Ureter (tissue), 1 donor: ENCODE measurements at regions not wholly inside any gene's neighbourhood (a gene's known extent, or its start where the extent isn't known, plus 50 kb on each side); places are given as distances from the start of the nearest gene placed in this dataset.
"Not testable (repeated sequence)": the region's sequence is repeated elsewhere in the genome, so short reads cannot be mapped to it uniquely, and the experiment has no call there.

Source experiments
- DNase-seq: peaks from one replicate; pipeline ENCODE4 v3.0.0-alpha.2; 2020; ENCODE audit warnings: low spot score
- donor health status: DM: yes; HTN: yes; CAD: no.

DNA sequence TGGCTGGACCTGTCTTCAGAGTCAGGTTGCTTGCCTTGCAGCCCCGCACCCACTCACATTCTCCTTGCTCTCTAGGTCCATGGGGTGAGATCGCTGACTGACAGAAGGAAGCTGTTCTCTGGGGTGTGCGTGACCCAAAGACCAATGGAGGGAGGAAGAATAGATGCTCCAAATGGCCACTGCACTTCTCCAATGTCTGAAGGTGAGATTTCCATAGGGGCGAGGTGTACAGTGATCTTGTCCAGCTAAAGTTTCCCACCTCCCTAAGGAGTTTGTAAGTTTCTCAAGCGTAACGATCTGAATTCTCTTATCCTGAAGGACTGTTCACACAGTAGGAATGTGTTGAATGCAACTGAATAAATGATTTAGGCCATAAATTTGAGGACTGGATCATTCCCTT is 211.9 kb upstream of the IRF2BP2 start:
- DNase-seq = no peak

DNA sequence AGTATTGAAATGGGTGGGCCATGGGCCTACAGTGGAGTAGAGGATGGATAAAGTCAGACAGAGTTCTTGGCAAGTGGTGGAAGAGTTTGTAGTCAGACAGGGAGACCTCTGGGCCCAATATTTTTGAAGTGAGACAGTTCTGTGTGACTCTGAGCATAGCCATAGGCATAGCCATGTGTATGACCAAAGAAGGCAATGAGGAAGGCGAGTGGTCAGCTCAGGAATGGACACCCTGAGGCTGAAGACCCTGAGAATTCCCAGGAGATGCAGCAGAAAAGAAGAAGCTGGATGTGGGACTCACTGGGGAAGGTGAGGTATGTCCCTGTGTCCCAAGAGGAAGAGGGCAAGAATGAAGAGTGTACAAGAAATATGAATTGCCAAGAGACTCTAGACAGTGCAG is 210.6 kb upstream of the IRF2BP2 start:
- no peak for DNase-seq

DNA sequence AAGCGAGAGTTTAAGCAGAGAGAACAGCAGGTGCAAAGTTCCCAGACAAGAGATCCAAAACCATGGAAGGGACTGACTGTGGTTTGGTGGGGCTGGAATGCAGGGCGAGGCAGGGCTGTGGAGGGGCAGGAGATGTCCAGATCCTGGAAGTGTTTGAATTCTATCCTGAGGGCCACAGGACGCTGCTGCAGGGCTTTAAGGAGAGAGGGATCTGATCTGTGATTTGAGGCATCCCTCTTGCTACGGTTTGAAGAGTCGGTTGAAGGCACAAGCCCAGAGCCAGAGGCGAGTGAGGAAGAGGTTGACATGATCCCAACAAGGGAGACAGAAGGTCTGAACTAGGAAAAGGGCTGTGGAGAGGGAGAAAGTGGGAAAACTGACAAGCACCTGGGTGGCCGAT is 209.9 kb upstream of the IRF2BP2 start:
- not testable (repeated sequence) for DNase-seq

DNA sequence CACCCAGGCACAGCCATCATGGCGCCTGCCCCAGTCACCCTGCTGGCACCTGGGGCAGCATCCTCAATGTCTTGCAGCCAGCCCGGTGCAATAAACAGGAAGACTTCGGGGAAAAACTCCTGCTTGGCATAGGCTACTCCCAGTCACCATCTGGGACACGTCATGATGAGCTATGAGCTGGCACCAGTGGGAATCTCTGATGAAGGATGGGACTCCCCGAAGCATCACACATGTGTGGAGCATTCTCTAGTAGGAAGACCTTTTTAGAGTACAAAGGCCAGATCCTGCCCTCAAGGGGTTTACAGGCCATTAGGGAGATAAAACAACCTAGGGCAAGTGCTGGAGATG is 208.0 kb upstream of the IRF2BP2 start:
- DNase-seq = not testable (repeated sequence)

DNA sequence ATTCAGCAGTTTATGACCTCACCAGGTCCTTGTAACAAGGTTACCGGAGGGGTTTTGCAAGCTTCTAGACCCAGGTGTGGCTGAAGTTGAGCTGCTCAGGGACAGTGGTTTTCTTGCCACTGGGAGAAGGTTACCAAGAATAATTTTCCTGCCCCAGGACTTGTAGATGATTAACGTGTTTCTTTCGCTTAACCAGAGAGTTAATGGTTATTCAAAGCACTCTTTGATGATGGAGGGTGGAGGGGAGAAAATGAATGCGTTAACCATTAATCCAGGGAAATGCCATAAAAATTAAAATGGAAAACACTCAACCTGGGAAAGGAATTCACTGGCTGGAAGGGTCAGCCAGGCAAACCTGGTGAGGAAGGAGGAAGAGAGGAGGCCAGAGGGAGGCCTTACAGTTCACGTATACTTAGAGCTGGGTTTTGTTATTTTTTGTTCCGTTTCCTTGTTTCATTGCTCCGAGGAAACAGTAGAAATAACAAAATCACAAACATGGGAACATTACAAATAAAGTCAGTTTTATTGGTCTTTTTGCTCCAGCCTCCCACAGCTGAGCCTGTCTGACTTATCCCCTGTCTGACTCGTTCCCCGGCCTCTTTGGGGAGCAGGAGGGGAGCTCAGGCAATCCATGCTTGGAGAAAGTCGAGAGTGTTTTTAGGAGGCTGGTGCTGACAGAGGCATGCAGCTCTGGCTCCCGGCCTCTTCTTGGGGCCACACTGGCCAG is 207.5 kb upstream of the IRF2BP2 start:
- not testable (repeated sequence) for DNase-seq

DNA sequence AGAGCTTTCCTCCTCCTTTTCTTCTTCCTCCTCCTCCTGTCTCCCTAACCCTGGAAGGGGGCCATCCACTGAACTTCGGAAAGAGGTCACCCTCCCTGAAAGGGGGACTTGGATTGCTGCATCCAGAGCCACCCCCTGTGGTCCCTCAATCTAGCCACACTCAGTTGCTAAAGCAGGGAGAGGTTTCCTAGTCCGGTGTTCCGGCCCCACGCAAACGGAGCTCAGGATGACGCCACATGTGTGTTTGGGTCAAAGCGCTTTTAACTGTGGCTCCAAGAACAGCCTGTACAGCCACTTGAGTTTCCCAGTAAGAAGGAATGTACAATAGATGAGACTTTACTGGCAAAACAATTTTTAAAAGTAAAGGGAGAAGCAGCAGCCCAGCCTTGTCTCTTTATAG is 206.9 kb upstream of the IRF2BP2 start:
- DNase-seq = not testable (repeated sequence)

DNA sequence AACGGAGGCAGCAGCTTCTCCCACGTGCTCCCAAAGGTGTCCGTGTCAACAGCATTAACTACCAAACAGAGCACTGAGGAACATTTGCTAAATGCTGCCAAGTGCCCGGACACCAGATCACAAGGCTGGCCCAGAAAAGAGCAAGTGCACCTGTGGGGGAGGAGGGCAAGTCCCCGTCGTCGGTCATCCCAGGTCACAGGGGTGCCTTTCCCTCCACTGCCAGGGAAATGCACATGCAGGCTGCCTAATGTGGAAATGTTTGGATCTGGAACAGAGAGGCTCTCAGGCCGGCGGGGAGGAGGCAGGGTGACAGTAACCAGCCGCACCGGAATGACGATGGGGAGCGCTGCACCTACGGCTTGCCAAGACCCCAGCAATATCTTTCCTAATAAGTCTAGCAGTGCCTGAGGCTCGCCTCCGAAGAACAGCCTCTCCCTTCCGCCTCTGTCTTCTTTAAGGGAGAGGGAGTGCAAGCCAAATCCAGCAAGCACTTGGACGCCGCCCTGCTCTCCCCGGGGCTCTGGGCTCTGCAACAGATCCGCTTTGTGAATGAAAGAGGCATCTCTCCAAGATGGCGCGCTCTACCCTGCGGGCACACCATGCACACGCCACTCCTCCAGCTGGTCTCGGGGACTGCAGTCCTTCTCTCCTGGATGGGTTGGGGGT is 206.3 kb upstream of the IRF2BP2 start:
- peak; percentile 65 for DNase-seq

DNA sequence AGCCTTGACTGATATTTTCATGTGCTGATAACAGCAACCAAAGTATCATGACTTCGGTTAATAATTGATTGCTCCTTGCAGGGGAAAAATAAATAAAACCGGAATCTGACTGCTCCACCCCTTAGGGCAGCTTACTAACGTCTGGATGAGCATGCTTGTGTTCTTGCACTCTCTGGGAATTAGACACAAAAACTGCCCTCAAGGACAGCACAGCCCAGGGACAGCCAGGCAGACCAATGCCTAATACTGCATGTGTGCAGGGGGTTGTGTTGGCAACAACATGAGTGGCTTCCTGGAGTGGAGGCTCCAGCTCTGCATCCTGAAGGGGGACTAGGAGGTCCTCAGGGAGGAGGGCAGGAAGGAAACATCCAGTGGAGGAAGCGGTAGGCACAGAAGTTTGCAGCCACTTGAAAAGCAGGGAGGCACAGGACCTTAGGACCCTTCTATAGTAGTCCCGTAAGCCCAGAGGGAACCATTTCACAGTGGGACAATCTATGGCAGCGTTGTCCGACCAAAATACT is 205.4 kb upstream of the IRF2BP2 start:
- not testable (repeated sequence) for DNase-seq

DNA sequence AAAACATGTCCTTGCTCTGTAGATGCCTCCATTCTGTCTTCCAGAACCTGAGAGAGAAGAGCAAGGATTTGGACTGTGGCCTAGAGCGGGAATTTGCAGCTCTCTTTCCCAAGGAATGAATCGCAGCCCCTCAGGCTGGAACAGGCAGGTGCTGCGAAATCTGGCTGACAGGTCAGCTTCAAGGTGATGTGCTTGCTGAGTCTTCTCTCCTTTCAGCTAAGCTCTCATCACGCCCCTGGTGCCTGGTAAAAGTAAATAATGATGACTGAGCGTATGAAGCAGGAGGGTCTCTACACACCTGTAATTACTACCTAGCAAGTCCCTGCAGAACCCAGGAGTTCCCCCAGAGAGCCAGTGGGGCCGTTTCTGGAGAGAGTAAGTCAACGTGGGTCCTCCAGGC is 204.3 kb upstream of the IRF2BP2 start:
- DNase-seq = not testable (repeated sequence)

DNA sequence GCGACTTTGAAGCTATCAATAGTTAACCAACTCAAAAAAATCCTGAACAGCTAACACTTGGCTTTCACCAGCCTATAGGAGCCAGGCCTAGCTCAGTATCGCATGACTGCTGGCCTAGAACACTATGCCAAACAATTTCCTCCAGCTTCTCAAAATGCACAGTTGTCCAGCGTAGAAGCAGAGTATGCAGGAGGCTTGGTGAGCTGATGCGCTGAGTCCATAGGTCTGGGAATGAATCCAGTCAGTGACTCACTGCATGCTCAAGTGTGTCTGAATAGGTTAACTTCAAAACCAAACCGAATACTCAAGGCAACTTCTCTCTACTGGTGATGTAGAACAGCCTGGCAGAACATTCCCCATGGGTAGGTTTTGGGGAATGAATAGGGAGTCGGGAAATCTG is 201.8 kb upstream of the IRF2BP2 start:
- not testable (repeated sequence) for DNase-seq

DNA sequence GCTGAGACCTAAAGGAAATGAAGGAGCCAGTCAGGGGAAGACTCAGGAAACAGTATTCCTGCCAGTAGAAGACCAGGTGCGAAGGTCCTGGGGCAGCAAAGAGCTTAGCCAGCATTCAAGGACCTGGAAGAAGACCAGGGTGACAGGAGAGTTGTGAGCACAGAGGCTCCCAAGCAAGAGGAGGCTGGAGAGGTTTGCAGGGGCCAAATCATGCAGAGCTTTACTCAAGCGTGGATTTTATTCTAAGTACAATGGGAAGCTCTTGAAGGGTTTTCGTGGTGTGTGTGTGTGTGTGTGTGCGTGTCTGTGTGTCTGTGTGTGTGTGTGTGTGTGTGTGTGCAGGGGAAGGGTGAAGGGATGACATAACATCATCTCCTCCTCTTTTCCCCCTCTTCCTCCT is 200.7 kb upstream of the IRF2BP2 start:
- not testable (repeated sequence) for DNase-seq

DNA sequence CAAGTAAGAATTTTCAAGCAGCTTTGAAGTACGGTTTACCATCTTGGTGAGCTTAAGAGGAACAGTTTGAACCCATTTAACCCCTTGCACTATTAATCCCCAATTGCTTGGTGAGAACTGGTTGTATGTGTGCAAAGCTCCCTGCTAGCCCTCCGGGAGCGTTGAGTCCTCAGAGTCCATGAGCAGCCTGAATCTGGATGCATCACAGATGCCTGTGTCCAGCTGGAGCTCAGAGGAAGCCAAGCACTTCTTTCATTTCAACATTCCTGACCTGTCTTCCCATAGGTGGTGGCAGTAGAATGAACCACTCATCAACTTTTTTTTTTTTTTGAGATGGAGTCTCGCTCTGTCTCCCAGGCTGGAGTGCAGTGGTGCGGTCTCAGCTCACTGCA is 199.9 kb upstream of the IRF2BP2 start:
- DNase-seq = not testable (repeated sequence)

DNA sequence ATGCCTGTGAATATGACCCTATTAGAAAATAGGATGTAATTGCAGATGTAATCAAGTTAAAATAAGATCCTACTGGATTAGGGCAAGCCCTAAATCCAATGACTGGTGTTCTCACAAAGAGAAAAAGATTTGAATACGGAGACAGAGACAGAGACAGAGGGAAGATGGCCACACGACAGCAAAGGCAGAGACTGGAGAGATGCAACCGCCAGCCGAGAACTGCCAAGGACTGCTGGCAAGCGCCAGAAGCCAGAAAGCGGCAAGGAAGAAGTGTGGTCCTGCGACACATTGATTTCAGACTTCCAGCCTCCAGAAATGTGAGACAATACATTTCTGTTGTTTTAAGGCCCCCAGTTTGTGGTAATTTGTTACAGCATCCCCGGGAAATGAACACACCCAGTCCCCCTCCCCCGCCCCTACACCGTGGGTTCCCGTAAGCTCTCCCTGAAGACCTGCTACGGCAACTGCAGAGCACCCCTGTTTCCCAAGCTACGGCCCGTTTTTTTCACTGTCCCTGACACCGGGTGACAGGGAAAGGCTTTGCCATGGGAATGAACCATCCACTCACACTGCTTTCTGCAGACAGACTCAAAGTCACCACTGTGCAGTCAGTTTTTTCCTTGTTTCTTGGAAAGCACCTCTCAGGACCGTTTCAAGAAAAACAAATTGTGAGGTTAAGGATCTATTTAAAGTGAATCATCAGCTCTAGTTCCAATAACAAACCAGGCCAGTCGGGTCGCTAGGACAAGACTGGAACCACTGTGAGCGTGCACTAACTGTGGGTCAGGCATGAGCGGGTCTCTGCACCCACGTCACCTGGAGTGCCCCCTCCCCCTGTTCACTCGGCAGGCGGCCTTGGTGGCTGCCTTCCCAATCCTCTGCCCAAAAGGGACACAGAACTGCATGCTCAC is 199.2 kb upstream of the IRF2BP2 start:
- DNase-seq = not testable (repeated sequence)

DNA sequence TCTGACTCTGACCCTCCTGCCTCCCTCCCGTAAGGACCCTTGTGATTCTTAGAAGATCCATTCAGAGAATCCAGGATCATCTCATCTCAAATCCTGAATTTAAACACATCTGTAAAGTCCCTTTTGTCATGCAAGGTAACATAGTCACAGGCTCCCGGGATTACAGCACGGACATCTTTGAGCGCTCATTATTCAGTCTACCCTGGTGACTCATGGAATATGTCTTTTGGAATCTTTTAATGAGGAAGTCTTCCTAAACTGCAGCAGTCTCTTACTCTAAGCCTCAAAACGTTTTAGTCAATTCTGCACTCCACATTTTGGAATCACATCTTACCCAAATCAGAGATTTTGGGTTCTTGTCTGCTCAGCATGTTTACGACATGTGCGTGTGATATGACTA is 198.5 kb upstream of the IRF2BP2 start:
- DNase-seq = not testable (repeated sequence)

DNA sequence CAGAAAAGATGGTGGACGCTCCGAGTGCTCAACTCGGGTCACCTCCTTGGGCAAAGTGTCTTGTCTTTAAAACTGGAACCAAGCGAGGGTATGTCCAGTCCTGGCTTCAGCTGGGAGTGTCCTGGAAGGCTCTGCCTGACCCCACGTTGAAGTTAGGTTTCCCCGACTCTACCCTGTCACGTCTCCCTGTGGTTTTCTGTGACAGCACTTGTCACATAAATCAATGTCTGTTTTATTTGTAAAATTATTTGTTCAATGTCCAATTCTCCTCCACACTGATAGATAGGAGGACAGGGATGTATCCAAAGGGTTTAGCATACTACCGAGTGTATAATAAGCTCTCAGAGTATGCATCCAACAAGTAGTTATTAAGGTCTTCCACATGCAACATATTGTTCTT is 197.7 kb upstream of the IRF2BP2 start:
- DNase-seq = not testable (repeated sequence)

DNA sequence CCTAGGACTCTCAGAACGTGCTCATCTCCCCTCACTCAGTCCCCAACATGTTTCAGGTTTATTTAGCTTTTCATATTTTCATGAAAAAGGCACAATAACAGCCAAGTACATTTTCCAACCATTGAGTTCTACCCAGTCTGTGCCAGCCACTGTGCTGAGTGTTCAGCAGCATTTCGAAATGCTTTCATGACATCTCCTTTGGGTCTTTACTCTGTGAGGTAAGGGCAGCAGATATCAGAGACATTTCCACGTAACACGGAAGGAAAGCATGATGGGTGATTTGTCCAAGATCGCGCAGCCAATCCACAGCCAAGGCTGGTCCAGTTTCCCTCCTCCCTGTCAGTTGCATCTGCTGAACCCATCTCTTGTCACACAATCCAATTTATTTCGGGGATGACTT is 192.6 kb upstream of the IRF2BP2 start:
- not testable (repeated sequence) for DNase-seq

DNA sequence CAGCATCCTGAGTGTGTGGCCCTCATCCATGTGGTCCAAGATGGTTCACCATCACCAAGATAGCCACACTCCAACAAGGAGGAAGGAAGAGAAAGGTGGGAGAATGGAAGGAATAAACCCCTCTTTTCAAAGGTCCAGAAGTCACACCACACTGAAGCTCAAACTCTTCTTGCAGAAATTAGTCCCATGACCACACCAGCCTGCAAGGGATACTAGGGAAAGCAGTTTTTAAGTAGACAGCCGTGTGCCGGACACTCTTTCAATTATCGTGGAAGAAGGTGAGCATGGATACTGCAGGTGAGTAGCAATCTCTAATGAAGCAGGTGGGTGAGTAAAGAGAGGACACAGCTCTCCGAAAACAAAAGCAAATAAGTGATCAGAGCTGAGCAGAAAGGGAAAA is 191.7 kb upstream of the IRF2BP2 start:
- not testable (repeated sequence) for DNase-seq

DNA sequence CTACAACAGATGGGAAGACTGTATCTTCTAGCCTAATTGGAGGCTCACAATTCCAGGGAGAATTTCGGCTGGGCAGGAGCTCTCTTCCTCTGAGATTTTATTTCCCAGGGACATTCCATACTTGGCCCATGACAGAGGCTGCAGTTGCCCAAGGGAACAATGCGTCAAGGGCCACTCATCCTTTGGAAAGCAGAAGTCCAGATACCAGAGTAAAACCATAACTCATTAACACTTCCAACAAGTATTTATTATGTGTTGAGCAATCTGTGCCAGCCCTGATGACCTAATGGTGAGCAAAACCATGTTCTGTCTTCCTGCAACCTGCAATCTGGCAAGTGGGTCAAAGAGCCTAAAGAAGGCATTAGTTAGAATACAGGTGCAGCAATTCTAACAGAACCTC is 191.2 kb upstream of the IRF2BP2 start:
- DNase-seq = not testable (repeated sequence)

DNA sequence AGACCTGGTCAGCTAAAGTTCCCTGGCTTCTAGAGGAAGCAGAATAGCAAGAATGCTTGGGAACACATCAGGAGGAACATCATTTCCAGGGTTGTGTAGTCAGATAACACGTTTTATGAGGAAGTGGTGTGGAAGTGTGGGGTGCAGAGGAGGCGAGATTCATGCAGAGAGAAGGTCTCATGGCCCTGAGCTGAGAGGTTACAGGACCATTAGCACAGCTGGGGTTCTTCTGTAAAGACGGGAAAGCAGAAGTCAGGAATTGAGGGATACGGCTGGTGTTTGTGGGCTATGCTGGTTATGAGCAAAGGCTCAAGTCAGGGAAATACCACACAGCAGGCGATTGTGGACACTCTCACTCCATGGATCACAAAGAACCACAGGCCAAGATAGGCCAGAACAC is 190.6 kb upstream of the IRF2BP2 start:
- DNase-seq = not testable (repeated sequence)

DNA sequence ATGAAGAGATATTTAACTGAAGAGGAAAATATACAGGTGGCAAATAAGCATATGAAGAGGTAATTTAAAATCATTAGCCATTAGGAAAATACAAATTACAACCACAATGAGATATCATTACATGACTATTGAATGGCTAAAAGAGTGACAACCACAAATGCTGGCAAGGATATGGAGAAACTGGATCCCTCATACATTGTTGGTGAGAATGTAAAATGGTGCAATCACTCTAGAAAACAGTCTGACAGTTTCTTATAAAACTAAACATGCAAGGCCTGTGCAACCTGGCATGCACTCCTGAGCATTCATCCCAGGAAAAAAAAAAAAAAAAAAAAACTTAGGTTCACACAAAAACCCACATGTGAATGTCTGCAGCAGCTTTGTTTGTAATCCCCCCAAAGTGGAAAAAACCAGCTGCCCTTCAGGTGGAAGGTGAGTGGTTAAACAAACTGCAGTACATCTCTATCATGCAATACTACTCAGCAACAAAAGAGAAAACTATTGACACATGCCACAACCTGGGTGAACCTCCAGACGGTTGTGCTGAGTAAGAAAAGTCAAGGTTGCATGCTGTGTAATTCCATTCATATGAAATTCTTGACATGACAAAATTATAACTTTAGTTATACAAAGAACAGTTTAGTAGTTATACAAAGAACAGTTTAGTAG is 189.2 kb upstream of the IRF2BP2 start:
- DNase-seq = not testable (repeated sequence)

DNA sequence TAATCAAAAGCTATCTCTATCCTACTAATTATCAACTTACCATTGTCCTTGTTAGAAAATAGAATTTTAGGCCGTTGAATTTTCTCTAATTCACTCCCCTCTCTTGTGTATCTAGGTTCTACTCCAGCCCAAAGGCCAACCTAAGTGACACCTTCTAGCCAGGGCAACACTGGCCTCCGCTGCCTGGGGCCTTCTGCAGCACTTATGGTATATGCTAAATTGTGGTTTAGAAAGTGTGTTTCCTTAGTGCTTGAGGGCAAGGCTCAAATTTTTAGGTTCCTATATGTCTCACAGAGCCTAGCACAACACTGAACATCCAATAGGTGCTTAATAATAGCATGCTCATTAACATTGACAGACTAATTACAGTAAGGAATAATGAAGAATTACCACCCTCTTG is 187.2 kb upstream of the IRF2BP2 start:
- DNase-seq = not testable (repeated sequence)

DNA sequence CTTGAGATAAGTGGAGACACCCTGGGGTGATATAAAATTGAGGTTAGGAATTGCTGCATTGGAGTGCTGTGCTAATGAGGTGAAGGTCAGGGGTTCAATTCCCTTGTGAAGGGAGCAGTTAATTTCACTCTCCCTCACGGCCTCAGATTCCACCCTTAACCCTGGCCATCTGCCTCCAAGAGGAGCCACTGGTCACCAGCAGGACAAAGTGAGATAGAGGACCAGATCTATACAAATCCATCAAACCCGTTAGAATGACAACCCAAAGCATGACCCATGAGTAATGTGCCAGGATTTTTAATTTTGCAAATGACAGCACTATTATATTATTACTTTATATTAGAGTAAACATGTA is 186.4 kb upstream of the IRF2BP2 start:
- DNase-seq = not testable (repeated sequence)
